Panc1 (cell line): ENCODE measurements at regions not wholly inside any gene's neighbourhood (a gene's known extent, or its start where the extent isn't known, plus 50 kb on each side); places are given as distances from the start of the nearest gene placed in this dataset.

ENCODE experiments used
- ATAC-seq: fragments of 200-7000 bp; cut with Tn5 transposase; 2 replicates; pipeline ENCODE4 v1.9.1; 2020; ENCODE audit warnings: mild to moderate bottlenecking, moderate library complexity
- BruUV-seq: library from RNA; stranded (reverse); fragments of 400-500 nt; replicated peaks from 2 replicates; lab custom pipeline; 2021; lab: Mats Ljungman, UMichigan
- CTCF ChIA-PET: fragments of 300-600 bp; sonication (Branson Sonifier 250); formaldehyde crosslinking; loops from one replicate; lab custom pipeline; 2022; ENCODE audit warnings: antibody characterized with exemption; lab: Charles Lee
- POLR2A ChIA-PET: fragments of 300-600 bp; sonication (Branson Sonifier 250); formaldehyde crosslinking; loops from one replicate; lab custom pipeline; 2022; ENCODE audit warnings: antibody characterized with exemption; lab: Charles Lee
- DNase-seq: peaks from one replicate; pipeline ENCODE4 v3.0.0-alpha.2; 2010; ENCODE audit warnings: low read depth, low spot score
- H3K27ac ChIP-seq: 2 replicates; pipeline ENCODE4 v1.5.1; 2011; ENCODE audit warnings: mild to moderate bottlenecking, low read length, inconsistent platforms
- H3K27me3 ChIP-seq: fragments of 200-500 bp; sonication (Bioruptor generic); 2 replicates; pipeline ENCODE4 v1.6.0; 2014; ENCODE audit warnings: low read length, inconsistent platforms; ENCODE audit not compliant: control insufficient read depth, insufficient read depth
- H3K36me3 ChIP-seq: fragments of 200-500 bp; sonication (Bioruptor generic); 2 replicates; pipeline ENCODE4 v1.5.1; 2014; ENCODE audit warnings: inconsistent platforms, mild to moderate bottlenecking, low read length, moderate library complexity; ENCODE audit not compliant: control insufficient read depth, insufficient read depth
- H3K4me1 ChIP-seq: 2 replicates; pipeline ENCODE4 v1.5.1; 2011; ENCODE audit warnings: inconsistent platforms, mild to moderate bottlenecking, low read length, moderate library complexity; ENCODE audit not compliant: control insufficient read depth, insufficient read depth
- H3K4me3 ChIP-seq, 2 experiments: 2 replicates each; pipeline ENCODE4 v1.5.1; 2011 to 2012; ENCODE audit warnings: low read depth in 2 of 2, low read length in 2 of 2, mild to moderate bottlenecking in 2 of 2, inconsistent platforms in 1 of 2, moderate library complexity in 1 of 2
- H3K9me3 ChIP-seq: fragments of 200-500 bp; sonication (Bioruptor generic); 2 replicates; pipeline ENCODE4 v1.5.1; 2014; ENCODE audit warnings: low read depth, mild to moderate bottlenecking, inconsistent platforms, low read length, moderate library complexity; ENCODE audit not compliant: control insufficient read depth, insufficient read depth
- POLR2AphosphoS5 ChIP-seq: IDR thresholded peaks from 2 replicates; pipeline ENCODE4 v1.6.1; 2012; ENCODE audit warnings: mild to moderate bottlenecking, low read depth, low read length, moderate library complexity
- SIN3A ChIP-seq: IDR thresholded peaks from 2 replicates; pipeline ENCODE4 v1.6.1; 2012; ENCODE audit warnings: low read depth, mild to moderate bottlenecking, low read length, moderate library complexity, borderline replicate concordance; ENCODE audit not compliant: insufficient read depth
- TCF7L2 ChIP-seq: IDR thresholded peaks from 2 replicates; pipeline ENCODE4 v1.6.1; 2011; ENCODE audit warnings: mild to moderate bottlenecking, low read depth, low read length, inconsistent platforms
- in situ Hi-C: cut with HindIII; loops from 2 replicates; pipeline ENCODE4 v1.10.0; 2016; ENCODE audit warnings: low sequenced_read_pairs, low pct_unique_long_range_greater_than_20kb
- intact Hi-C: fragments of 100-400 bp; cut with micrococcal nuclease; formaldehyde crosslinking; loops from one replicate; pipeline ENCODE4 v1.10.0; 2022; ENCODE audit not compliant: unreplicated experiment
- TF ChIP-seq, protein P1 (sequence below): fragments of 450-650 bp; IDR thresholded peaks from 2 replicates; pipeline ENCODE4 v1.5.1; 2017; ENCODE audit warnings: mild to moderate bottlenecking
- TF ChIP-seq, protein P2 (sequence below), 2 experiments: IDR thresholded peaks; 2 replicates each; pipeline ENCODE4 v1.6.1; 2011 to 2012; ENCODE audit warnings: low read depth in 2 of 2, control low read depth in 1 of 2, low read length in 1 of 2, mild to moderate bottlenecking in 1 of 2, moderate library complexity in 1 of 2; ENCODE audit not compliant: insufficient read depth in 1 of 2

DNA sequence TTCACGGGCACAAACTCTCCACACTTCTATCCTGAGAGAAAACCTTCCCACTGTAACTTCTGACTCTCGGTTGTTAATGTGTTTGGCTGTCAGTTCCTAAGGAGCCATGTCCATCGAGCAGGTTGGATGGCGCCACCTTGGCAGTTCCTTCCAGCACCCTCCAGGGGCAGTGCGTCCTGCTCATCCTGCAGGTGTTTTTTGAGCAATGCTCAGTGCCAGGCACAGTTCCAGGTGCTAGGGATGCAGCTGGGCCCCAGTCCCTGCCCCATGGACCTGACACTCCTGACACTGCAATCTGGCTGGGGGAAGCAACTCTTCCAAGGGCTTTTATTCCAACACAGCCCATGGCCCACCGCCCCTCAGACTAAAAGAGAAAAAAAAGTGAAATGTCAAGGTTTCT is 376.4 kb downstream of the PREX1 start:
- Histone ChIP-seq H3K27ac (no peak overlapping the region), H3K27me3 (peaks cover 8% of the 10 kb centered on the region; the same call in 1 of the 2 replicates), H3K9me3 (no peaks in the 10 kb centered on the region), H3K4me1 (no peaks in the 10 kb centered on the region), H3K4me3 (no peak overlapping the region), H3K36me3 (no peaks in the 10 kb centered on the region)
- no peak for ATAC-seq
- no peak for DNase-seq
- intact Hi-C loops (no loop called here), in situ Hi-C loops (no loop called here)
- no TSS peak for BruUV-seq
- ChIA-PET POLR2A (no interaction called here), CTCF (no interaction called here)
- TF ChIP-seq, protein P1, sequence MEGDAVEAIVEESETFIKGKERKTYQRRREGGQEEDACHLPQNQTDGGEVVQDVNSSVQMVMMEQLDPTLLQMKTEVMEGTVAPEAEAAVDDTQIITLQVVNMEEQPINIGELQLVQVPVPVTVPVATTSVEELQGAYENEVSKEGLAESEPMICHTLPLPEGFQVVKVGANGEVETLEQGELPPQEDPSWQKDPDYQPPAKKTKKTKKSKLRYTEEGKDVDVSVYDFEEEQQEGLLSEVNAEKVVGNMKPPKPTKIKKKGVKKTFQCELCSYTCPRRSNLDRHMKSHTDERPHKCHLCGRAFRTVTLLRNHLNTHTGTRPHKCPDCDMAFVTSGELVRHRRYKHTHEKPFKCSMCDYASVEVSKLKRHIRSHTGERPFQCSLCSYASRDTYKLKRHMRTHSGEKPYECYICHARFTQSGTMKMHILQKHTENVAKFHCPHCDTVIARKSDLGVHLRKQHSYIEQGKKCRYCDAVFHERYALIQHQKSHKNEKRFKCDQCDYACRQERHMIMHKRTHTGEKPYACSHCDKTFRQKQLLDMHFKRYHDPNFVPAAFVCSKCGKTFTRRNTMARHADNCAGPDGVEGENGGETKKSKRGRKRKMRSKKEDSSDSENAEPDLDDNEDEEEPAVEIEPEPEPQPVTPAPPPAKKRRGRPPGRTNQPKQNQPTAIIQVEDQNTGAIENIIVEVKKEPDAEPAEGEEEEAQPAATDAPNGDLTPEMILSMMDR = no peak

DNA sequence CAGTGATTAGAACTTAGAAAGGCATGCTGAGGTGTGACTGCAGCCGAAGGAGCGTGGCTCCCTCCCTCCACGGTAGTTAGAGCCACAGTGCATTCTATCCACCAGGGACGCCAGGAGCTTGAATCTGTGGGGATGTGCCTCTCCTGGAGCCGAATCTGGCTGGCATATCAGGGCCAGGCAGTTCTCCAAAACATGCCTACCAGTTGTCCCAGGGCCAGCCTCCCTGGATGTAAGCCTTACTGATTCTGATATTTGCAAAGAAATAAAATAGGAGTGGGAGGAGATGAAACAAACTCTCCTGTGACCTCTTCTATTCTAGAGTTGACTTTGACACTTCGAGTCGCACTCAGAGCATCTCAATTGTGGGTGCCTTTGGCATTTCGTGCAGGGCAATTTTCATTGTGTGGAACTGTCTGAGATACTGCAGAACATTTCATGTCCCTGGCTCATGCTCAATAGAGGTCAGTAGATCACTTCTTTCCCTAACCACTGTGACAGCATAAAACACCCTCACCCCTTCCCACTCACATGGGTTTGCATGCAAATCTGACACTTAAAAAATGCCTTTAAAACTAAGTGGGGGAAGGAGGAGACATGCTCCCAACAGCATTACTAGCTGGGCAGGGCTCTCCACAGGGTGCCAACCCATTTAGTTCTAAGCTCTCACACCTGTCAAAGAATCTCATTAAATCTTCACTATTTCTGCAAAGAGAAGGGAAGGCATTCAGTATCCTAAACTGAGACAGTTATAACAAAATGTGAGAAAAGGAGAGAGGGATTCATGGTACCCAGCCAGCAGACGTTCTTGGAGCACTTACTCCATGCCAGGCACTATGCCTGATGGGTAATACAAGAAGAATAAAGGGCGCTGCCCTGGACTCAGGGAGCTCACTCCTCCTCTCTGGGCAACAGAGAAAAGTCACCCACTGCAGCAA is 378.9 kb downstream of the PREX1 start:
- no peak for DNase-seq
- CTCF ChIA-PET = no interaction called here
- peaks cover 11% of the 10 kb centered on the region; the same call in 1 of the 2 replicates for H3K27me3 ChIP-seq

DNA sequence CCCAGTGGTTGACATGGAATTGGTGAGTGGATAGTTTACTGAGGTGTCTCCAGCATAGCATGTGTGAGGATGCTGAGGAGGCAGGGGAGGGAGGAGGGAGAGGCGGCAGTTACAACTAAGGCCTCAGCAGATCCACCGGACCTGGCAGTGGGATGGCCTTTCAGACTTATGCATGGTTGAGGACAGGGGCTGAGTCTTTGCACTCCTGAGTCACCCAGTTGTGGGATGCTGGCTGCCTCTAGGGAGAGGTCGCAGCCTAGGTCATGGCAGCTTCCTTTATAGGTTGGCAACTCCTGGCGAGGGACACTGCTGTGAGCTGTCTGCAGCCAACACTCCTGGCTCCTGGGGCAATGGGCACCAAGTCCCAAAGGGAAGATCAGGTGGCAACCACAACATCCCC is 380.3 kb downstream of the PREX1 start:
- Histone ChIP-seq H3K9me3 (no peaks in the 10 kb centered on the region), H3K27ac (no peak overlapping the region), H3K27me3 (peaks cover 9% of the 10 kb centered on the region; the same call in 1 of the 2 replicates), H3K4me3 (no peak overlapping the region), H3K4me1 (no peaks in the 10 kb centered on the region), H3K36me3 (no peaks in the 10 kb centered on the region)
- ChIA-PET POLR2A (no interaction called here), CTCF (no interaction called here)
- intact Hi-C loops = no loop called here
- no peak for ATAC-seq
- BruUV-seq = no TSS peak
- DNase-seq = no peak
- TF ChIP-seq, protein P2, sequence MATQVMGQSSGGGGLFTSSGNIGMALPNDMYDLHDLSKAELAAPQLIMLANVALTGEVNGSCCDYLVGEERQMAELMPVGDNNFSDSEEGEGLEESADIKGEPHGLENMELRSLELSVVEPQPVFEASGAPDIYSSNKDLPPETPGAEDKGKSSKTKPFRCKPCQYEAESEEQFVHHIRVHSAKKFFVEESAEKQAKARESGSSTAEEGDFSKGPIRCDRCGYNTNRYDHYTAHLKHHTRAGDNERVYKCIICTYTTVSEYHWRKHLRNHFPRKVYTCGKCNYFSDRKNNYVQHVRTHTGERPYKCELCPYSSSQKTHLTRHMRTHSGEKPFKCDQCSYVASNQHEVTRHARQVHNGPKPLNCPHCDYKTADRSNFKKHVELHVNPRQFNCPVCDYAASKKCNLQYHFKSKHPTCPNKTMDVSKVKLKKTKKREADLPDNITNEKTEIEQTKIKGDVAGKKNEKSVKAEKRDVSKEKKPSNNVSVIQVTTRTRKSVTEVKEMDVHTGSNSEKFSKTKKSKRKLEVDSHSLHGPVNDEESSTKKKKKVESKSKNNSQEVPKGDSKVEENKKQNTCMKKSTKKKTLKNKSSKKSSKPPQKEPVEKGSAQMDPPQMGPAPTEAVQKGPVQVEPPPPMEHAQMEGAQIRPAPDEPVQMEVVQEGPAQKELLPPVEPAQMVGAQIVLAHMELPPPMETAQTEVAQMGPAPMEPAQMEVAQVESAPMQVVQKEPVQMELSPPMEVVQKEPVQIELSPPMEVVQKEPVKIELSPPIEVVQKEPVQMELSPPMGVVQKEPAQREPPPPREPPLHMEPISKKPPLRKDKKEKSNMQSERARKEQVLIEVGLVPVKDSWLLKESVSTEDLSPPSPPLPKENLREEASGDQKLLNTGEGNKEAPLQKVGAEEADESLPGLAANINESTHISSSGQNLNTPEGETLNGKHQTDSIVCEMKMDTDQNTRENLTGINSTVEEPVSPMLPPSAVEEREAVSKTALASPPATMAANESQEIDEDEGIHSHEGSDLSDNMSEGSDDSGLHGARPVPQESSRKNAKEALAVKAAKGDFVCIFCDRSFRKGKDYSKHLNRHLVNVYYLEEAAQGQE (IDR thresholded peaks at IDR 0.05; ENCODE audit: insufficient read depth in 1 of 2, low read depth in 2 of 2, low read length in 1 of 2) = no peak
- TF ChIP-seq TCF7L2 (no peak), POLR2AphosphoS5 (no peak), SIN3A (no peak)
- TF ChIP-seq, protein P1 = no peak
- in situ Hi-C loops = no loop called here

More for the DNA sequence above, 378.9 kb downstream of the PREX1 start:
- in situ Hi-C loops (no loop called here), intact Hi-C loops (no loop called here)
- no peaks in the 10 kb centered on the region for H3K36me3 ChIP-seq
- no peak for TF ChIP-seq TCF7L2
- no peak for ATAC-seq
- no TSS peak for BruUV-seq
- POLR2A ChIA-PET = no interaction called here
- H3K4me3 ChIP-seq = no peak overlapping the region
- H3K9me3 ChIP-seq = no peaks in the 10 kb centered on the region
- no peaks in the 10 kb centered on the region for H3K4me1 ChIP-seq
- H3K27ac ChIP-seq = no peak overlapping the region
